IMR-90 (cell line): ENCODE measurements at regions not wholly inside any gene's neighbourhood (a gene's known extent, or its start where the extent isn't known, plus 50 kb on each side); places are given as distances from the start of the nearest gene placed in this dataset.

ENCODE experiments used
- ATAC-seq: fragments of 200-7000 bp; cut with Tn5 transposase; 2 replicates; pipeline ENCODE4 v1.9.1; 2020; ENCODE audit warnings: low read depth, mild to moderate bottlenecking, moderate library complexity
- BruUV-seq: library from RNA; stranded (reverse); fragments of 400-500 nt; replicated peaks from 2 replicates; lab custom pipeline; 2021; lab: Mats Ljungman, UMichigan
- CTCF ChIA-PET: fragments of 300-600 bp; formaldehyde crosslinking; extraction: SDS; loops from one replicate; lab custom pipeline; 2021; ENCODE audit warnings: antibody characterized with exemption; lab: Yijun Ruan, JAX
- POLR2A ChIA-PET: fragments of 300-600 bp; sonication (Branson Sonifier 250); formaldehyde crosslinking; loops from one replicate; lab custom pipeline; 2022; ENCODE audit warnings: antibody characterized with exemption; ENCODE audit not compliant: unreplicated experiment; lab: Charles Lee
- DNase-seq: peaks from one replicate; pipeline ENCODE4 v3.0.0; 2013
- H2AFZ ChIP-seq: replicated peaks from 2 replicates; pipeline ENCODE3; 2013; ENCODE audit warnings: low read length, mild to moderate bottlenecking; ENCODE audit not compliant: poor library complexity
- H2AK5ac ChIP-seq: 2 replicates; pipeline ENCODE4 v1.6.1; 2013; ENCODE audit warnings: low read depth, low read length, inconsistent platforms
- H2AK9ac ChIP-seq: replicated peaks from 2 replicates; pipeline ENCODE3; 2013; ENCODE audit warnings: mild to moderate bottlenecking, low read depth, low read length, moderate library complexity; ENCODE audit not compliant: poor library complexity
- H2BK120ac ChIP-seq: 2 replicates; pipeline ENCODE4 v1.6.1; 2013; ENCODE audit warnings: low read depth, low read length, inconsistent platforms
- H2BK15ac ChIP-seq: 3 replicates; pipeline ENCODE4 v1.6.1; 2013; ENCODE audit warnings: low read depth, low read length, inconsistent platforms
- H2BK20ac ChIP-seq: 2 replicates; pipeline ENCODE4 v1.6.1; 2013; ENCODE audit warnings: low read depth, mild to moderate bottlenecking, inconsistent platforms, low read length, moderate library complexity
- H2BK5ac ChIP-seq: 2 replicates; pipeline ENCODE4 v1.6.1; 2013; ENCODE audit warnings: mild to moderate bottlenecking, low read depth, low read length, inconsistent platforms; ENCODE audit not compliant: poor library complexity, severe bottlenecking
- H3K14ac ChIP-seq: replicated peaks from 2 replicates; pipeline ENCODE4 v1.6.1; 2013; ENCODE audit warnings: low read depth, low read length, inconsistent platforms
- H3K18ac ChIP-seq: 2 replicates; pipeline ENCODE4 v1.6.1; 2013; ENCODE audit warnings: low read depth, low read length, control low read depth
- H3K23ac ChIP-seq: 2 replicates; pipeline ENCODE4 v1.6.1; 2013; ENCODE audit warnings: low read depth, low read length, inconsistent platforms
- H3K27ac ChIP-seq: 2 replicates; pipeline ENCODE4 v1.5.1; 2013; ENCODE audit warnings: mild to moderate bottlenecking, control low read depth, low read length; ENCODE audit not compliant: insufficient read depth
- H3K27me3 ChIP-seq: 2 replicates; pipeline ENCODE4 v1.6.1; 2013; ENCODE audit warnings: low read length; ENCODE audit not compliant: control insufficient read depth, insufficient read depth
- H3K36me3 ChIP-seq: 2 replicates; pipeline ENCODE4 v1.6.1; 2013; ENCODE audit warnings: low read length, mixed read lengths; ENCODE audit not compliant: control insufficient read depth, insufficient read depth
- H3K4ac ChIP-seq: 2 replicates; pipeline ENCODE4 v1.6.1; 2013; ENCODE audit warnings: low read depth, low read length, inconsistent platforms
- H3K4me1 ChIP-seq: 2 replicates; pipeline ENCODE4 v1.6.1; 2013; ENCODE audit warnings: low read length, mixed read lengths; ENCODE audit not compliant: control insufficient read depth, insufficient read depth
- H3K4me2 ChIP-seq: 2 replicates; pipeline ENCODE4 v1.6.1; 2013; ENCODE audit warnings: low read depth, mild to moderate bottlenecking, control low read depth, low read length, moderate library complexity
- H3K4me3 ChIP-seq: 2 replicates; pipeline ENCODE4 v1.5.1; 2013; ENCODE audit warnings: low read depth, mild to moderate bottlenecking, control low read depth, low read length, moderate library complexity; ENCODE audit not compliant: insufficient read depth
- H3K56ac ChIP-seq: 2 replicates; pipeline ENCODE4 v1.6.1; 2013; ENCODE audit warnings: low read length, inconsistent platforms; ENCODE audit not compliant: insufficient read depth; ENCODE audit errors: extremely low read depth
- H3K79me1 ChIP-seq, 2 experiments: 2 replicates each; pipeline ENCODE4 v1.6.1; 2013; ENCODE audit warnings: low read length in 2 of 2, inconsistent platforms in 1 of 2, low read depth in 1 of 2
- H3K9ac ChIP-seq: 2 replicates; pipeline ENCODE4 v1.6.1; 2013; ENCODE audit warnings: low read depth, low read length, control low read depth
- H3K9me1 ChIP-seq: 2 replicates; pipeline ENCODE4 v1.6.1; 2013; ENCODE audit warnings: low read length, inconsistent platforms; ENCODE audit not compliant: insufficient read depth
- H3K9me3 ChIP-seq: 2 replicates; pipeline ENCODE4 v1.6.1; 2013; ENCODE audit warnings: low read length; ENCODE audit not compliant: control insufficient read depth, insufficient read depth
- H4K20me1 ChIP-seq: 2 replicates; pipeline ENCODE4 v1.6.1; 2013; ENCODE audit warnings: low read length, inconsistent platforms; ENCODE audit not compliant: insufficient read depth
- H4K5ac ChIP-seq: 2 replicates; pipeline ENCODE4 v1.6.1; 2013; ENCODE audit warnings: mild to moderate bottlenecking, low read depth, low read length, control low read depth
- H4K8ac ChIP-seq, 2 experiments: 2 replicates each; pipeline ENCODE4 v1.6.1; 2013; ENCODE audit warnings: low read depth in 2 of 2, low read length in 2 of 2, control low read depth in 1 of 2, inconsistent platforms in 1 of 2
- H4K91ac ChIP-seq: 2 replicates; pipeline ENCODE4 v1.6.1; 2013; ENCODE audit warnings: low read depth, low read length, inconsistent platforms; ENCODE audit not compliant: insufficient read depth
- CHD1 ChIP-seq: IDR thresholded peaks from 2 replicates; pipeline ENCODE4 v1.6.1; 2012; ENCODE audit warnings: low read depth, low read length, improper control_type of control experiment
- ELK1 ChIP-seq: fragments of 150-350 bp; IDR thresholded peaks from 2 replicates; pipeline ENCODE4 v1.6.1; 2016; ENCODE audit warnings: low read depth, mild to moderate bottlenecking, low read length, moderate library complexity, borderline replicate concordance
- WGBS, 2 experiments: methylation state at CpG; one replicate each; pipeline versions ENCODE4 v1.1.5 to v1.1.7; 2013; ENCODE audit warnings: missing lambda C conversion rate in 2 of 2; ENCODE audit not compliant: insufficient read length in 1 of 2; ENCODE audit errors: extremely low coverage in 2 of 2; 5-methylcytosine and 5-hydroxymethylcytosine counted together
- dilution Hi-C: fragments of 300-500 bp; cut with HindIII; formaldehyde crosslinking; loops from one replicate; pipeline ENCODE4 v1.14.3; 2018; ENCODE audit warnings: low sequenced_read_pairs; ENCODE audit not compliant: unreplicated experiment
- in situ Hi-C: fragments of 300-500 bp; cut with MboI; formaldehyde crosslinking; loops from 3 replicates; pipeline ENCODE4 v1.14.3; 2019; ENCODE audit warnings: low sequenced_read_pairs, inconsistent platforms, mixed read lengths
- intact Hi-C: fragments of 100-400 bp; cut with micrococcal nuclease; formaldehyde crosslinking; loops from 2 replicates; pipeline ENCODE4 v1.10.0; 2022

DNA sequence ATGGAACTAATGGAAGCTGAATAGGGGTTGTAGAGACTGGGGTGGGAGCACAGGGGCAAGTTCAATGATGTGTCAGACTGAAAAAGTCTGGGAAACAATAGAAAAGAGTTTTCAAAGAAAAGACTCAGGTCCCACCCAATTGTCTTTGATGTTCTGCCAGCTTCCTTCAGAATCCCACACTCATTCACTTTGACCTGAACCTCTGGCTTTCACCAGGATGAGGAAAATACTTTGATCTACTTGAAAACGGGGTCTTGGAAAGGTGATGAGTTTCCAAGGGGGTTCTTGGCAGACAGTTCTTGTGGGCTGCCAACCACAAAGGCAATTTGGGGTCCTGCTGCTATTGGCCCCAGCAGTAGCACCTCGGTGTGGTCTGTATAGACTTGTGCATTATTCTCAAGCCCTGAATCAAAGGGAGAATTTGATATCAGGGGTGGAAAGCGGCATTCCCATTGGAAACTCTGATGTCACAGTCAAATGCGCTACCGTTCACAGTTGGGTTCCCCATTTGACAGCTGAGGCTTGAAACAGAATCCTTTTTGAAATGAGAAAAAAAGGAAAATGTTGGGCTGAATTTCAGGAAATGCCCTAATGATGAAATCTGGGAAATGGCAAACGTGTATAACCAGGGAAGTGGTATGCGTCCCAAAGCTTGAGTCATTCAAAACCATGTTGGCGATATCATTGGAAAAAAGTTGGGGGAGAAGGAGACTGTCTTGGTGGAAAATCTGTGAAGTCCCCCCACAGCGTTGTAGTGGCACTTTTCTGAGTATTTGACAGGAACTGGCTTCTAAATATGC is 229.2 kb upstream of the LRTM1 start:
- no peak for TF ChIP-seq CHD1
- TF ChIP-seq ELK1 = no peak
- H3K9me1 ChIP-seq = peaks cover 15% of the 10 kb centered on the region
- in situ Hi-C loops (no loop called here), intact Hi-C loops (no loop called here), dilution Hi-C loops (no loop called here)
- no peak overlapping the region for H2AK9ac ChIP-seq
- H2BK120ac ChIP-seq = peak overlapping the region; percentile 57
- no peak overlapping the region for H3K23ac ChIP-seq
- H3K36me3 ChIP-seq = no peaks in the 10 kb centered on the region
- no peak overlapping the region for H4K8ac ChIP-seq
- 92% methylated on average over 4 of the region's 9 CpGs; no CpG with 5 or more reads in 1 of the 2 experiments for WGBS, 2 experiments
- BruUV-seq = no TSS peak
- ChIA-PET CTCF (no interaction called here), POLR2A (no interaction called here)
- no peak overlapping the region for H2BK5ac ChIP-seq
- no peak overlapping the region for H3K14ac ChIP-seq
- H3K4me1 ChIP-seq = peaks cover 13% of the 10 kb centered on the region
- no peak overlapping the region; the same call in 1 of the 2 replicates for H3K18ac ChIP-seq
- H3K27ac ChIP-seq = no peak overlapping the region
- no peak overlapping the region for H2AFZ ChIP-seq
- no peaks in the 10 kb centered on the region for H3K27me3 ChIP-seq
- H3K56ac ChIP-seq = no peak overlapping the region
- peak overlapping the region; percentile 7 for H4K91ac ChIP-seq
- H4K5ac ChIP-seq = no peak overlapping the region
- no peak overlapping the region for H3K4me2 ChIP-seq
- ATAC-seq (no peak), DNase-seq (no peak)
- H3K4ac ChIP-seq = peak overlapping the region; percentile 40; the same call in 1 of the 2 replicates
- peak overlapping the region; percentile 45; the same call in 1 of the 3 replicates for H2BK15ac ChIP-seq
- H3K79me1 ChIP-seq = peaks cover 0 to 15% of the 10 kb centered on the region in 2 experiments; a peak in 2 of 4 replicates
- H2BK20ac ChIP-seq = peak overlapping the region; percentile 26; the same call in 1 of the 2 replicates
- peak overlapping the region; percentile 60 for H2AK5ac ChIP-seq
- H3K9ac ChIP-seq = no peak overlapping the region
- H3K4me3 ChIP-seq = no peak overlapping the region
- no peaks in the 10 kb centered on the region for H4K20me1 ChIP-seq
- no peaks in the 10 kb centered on the region for H3K9me3 ChIP-seq
